ENCODE measurements at regions not wholly inside any gene's neighbourhood (a gene's known extent, or its start where the extent isn't known, plus 50 kb on each side); places are given as distances from the start of the nearest gene placed in this dataset.

GRCh38 chr1:106584107-106584506 lies 472.4 kb upstream of the PRMT6 start:
- no peak for DNase-seq (ENCODE audit: low read depth in 2 of 2)
- H3K4me3 ChIP-seq (replicated peaks in 1 of 2; ENCODE audit: low read depth in 2 of 2, low read length in 2 of 2): no peak overlapping the region

GRCh38 chr1:106584676-106585075 lies 471.8 kb upstream of the PRMT6 start:
- TF ChIP-seq CTCF (IDR thresholded peaks at IDR 0.05; ENCODE audit: low read depth, low read length): no peak
- no peak for DNase-seq (ENCODE audit: low read depth in 2 of 2)
- H3K4me3 ChIP-seq (replicated peaks in 1 of 2; ENCODE audit: low read depth in 2 of 2, low read length in 2 of 2): no peak overlapping the region

More at GRCh38 chr1:106584107-106584506, 472.4 kb upstream of the PRMT6 start:
- TF ChIP-seq CTCF (IDR thresholded peaks at IDR 0.05; ENCODE audit: low read depth, low read length): no peak

GRCh38 chr1:106600626-106601025 lies 455.8 kb upstream of the PRMT6 start:
- DNase-seq (ENCODE audit: low read depth in 2 of 2): no peak
- no peak overlapping the region for H3K4me3 ChIP-seq (replicated peaks in 1 of 2; ENCODE audit: low read depth in 2 of 2, low read length in 2 of 2)
- TF ChIP-seq CTCF (IDR thresholded peaks at IDR 0.05; ENCODE audit: low read depth, low read length): no peak

GRCh38 chr1:106603616-106604015 lies 452.9 kb upstream of the PRMT6 start:
- no peak for DNase-seq (ENCODE audit: low read depth in 2 of 2)
- no peak overlapping the region for H3K4me3 ChIP-seq (replicated peaks in 1 of 2; ENCODE audit: low read depth in 2 of 2, low read length in 2 of 2)
- TF ChIP-seq CTCF (IDR thresholded peaks at IDR 0.05; ENCODE audit: low read depth, low read length): no peak

GRCh38 chr1:106608841-106609240 lies 447.6 kb upstream of the PRMT6 start:
- no peak for DNase-seq (ENCODE audit: low read depth in 2 of 2)
- TF ChIP-seq CTCF (IDR thresholded peaks at IDR 0.05; ENCODE audit: low read depth, low read length): no peak
- H3K4me3 ChIP-seq (replicated peaks in 1 of 2; ENCODE audit: low read depth in 2 of 2, low read length in 2 of 2): no peak overlapping the region

GRCh38 chr1:106613068-106613467 lies 443.4 kb upstream of the PRMT6 start:
- no peak overlapping the region for H3K4me3 ChIP-seq (replicated peaks in 1 of 2; ENCODE audit: low read depth in 2 of 2, low read length in 2 of 2)
- DNase-seq (ENCODE audit: low read depth in 2 of 2): no peak

More at GRCh38 chr1:106613068-106613467, 443.4 kb upstream of the PRMT6 start:
- TF ChIP-seq CTCF (IDR thresholded peaks at IDR 0.05; ENCODE audit: low read depth, low read length): no peak

Data from cardiac fibroblast (primary cell).